Nephron (organoid): ENCODE measurements at regions not wholly inside any gene's neighbourhood (a gene's known extent, or its start where the extent isn't known, plus 50 kb on each side); places are given as distances from the start of the nearest gene placed in this dataset.

Experiments used
- H3K27ac Mint-ChIP-seq, 3 experiments: 2 replicates each; pipeline ENCODE4 v1.8.0; 2020; ENCODE audit warnings: mixed read lengths in 3 of 3, mild to moderate bottlenecking in 2 of 3, moderate library complexity in 1 of 3
- H3K27me3 Mint-ChIP-seq: 2 replicates; pipeline ENCODE4 v1.8.0; 2021; ENCODE audit warnings: low read depth, mild to moderate bottlenecking, moderate library complexity, mixed read lengths
- H3K36me3 Mint-ChIP-seq: 2 replicates; pipeline ENCODE4 v1.8.0; 2020; ENCODE audit warnings: low read depth, mixed read lengths
- H3K4me1 Mint-ChIP-seq: 2 replicates; pipeline ENCODE4 v1.8.0; 2020; ENCODE audit warnings: mixed read lengths
- H3K4me3 Mint-ChIP-seq, 3 experiments: 2 replicates each; pipeline ENCODE4 v1.8.0; 2020; ENCODE audit warnings: mild to moderate bottlenecking in 3 of 3, mixed read lengths in 3 of 3, moderate library complexity in 2 of 3
- H3K9me3 Mint-ChIP-seq: 2 replicates; pipeline ENCODE4 v1.8.0; 2020; ENCODE audit warnings: mixed read lengths
- TF ChIP-seq, protein P1 (sequence below), 3 experiments: fragments of 200-600 bp; sonication (generic); IDR thresholded peaks; one replicate each; pipeline ENCODE4 v1.5.0; 2021; ENCODE audit warnings: antibody characterized with exemption in 3 of 3; ENCODE audit not compliant: unreplicated experiment in 3 of 3

DNA sequence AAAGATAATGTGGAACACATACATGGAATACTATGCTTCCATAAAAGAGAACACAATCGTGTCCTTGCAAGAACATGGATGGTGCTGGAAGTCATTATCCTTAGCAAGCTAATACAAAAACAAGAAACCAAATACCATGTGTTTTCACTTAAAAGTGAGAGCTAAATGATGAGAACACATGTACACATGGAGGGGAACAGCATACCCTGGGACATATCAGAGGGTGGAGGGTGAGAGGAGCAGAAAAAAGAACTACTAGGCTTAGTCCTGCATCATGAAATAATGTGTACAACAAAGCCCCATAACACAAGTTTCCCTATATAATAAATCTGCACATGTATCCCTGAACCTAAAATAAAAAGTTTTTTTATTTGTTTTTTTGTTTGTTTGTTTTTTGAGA lies 855.5 kb upstream of the NUDT12 start:
- H3K4me1 Mint-ChIP-seq = no peaks in the 10 kb centered on the region
- TF ChIP-seq, protein P1, sequence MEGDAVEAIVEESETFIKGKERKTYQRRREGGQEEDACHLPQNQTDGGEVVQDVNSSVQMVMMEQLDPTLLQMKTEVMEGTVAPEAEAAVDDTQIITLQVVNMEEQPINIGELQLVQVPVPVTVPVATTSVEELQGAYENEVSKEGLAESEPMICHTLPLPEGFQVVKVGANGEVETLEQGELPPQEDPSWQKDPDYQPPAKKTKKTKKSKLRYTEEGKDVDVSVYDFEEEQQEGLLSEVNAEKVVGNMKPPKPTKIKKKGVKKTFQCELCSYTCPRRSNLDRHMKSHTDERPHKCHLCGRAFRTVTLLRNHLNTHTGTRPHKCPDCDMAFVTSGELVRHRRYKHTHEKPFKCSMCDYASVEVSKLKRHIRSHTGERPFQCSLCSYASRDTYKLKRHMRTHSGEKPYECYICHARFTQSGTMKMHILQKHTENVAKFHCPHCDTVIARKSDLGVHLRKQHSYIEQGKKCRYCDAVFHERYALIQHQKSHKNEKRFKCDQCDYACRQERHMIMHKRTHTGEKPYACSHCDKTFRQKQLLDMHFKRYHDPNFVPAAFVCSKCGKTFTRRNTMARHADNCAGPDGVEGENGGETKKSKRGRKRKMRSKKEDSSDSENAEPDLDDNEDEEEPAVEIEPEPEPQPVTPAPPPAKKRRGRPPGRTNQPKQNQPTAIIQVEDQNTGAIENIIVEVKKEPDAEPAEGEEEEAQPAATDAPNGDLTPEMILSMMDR (IDR thresholded peaks at IDR 0.05; ENCODE audit: unreplicated experiment in 3 of 3) = no peak
- H3K27me3 Mint-ChIP-seq = no peaks in the 10 kb centered on the region
- no peaks in the 10 kb centered on the region for H3K36me3 Mint-ChIP-seq
- no peak overlapping the region for H3K27ac Mint-ChIP-seq
- peaks cover 17% of the 10 kb centered on the region for H3K9me3 Mint-ChIP-seq
- H3K4me3 Mint-ChIP-seq = no peak overlapping the region

DNA sequence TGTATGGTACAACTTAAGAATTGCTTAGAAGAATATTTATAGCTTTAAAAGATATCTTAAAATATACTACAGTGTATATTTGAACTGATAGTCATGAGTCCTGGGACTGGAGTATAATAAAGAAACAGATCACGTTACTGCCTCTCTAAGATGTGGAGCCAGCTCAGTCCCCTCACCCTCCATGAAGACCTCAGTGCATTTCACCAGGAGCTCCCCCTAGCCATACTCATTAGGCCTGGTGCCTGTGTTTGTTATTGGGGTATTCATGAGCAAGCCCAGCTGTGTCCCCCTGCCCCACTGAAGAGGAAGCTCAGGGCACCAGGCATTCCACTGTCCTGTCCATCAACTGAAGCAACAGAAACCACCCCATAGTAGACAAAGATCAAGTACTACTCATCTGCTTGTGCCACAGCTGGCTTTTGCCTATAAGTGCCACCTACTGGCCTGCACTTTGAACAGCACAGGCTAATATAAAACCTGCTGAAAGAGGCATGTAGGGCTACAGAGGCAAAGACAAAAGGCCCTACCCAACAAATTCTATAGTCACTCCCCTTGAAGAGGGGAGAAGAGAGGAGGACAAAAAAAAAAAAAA lies 850.2 kb upstream of the NUDT12 start:
- TF ChIP-seq, protein P1 (IDR thresholded peaks at IDR 0.05; ENCODE audit: unreplicated experiment in 3 of 3) = peak in 1 of 3 experiments; percentile 45
- no peaks in the 10 kb centered on the region for H3K4me1 Mint-ChIP-seq
- H3K9me3 Mint-ChIP-seq = peaks cover 19% of the 10 kb centered on the region
- no peaks in the 10 kb centered on the region for H3K36me3 Mint-ChIP-seq
- no peak overlapping the region for H3K4me3 Mint-ChIP-seq
- H3K27ac Mint-ChIP-seq = no peak overlapping the region
- H3K27me3 Mint-ChIP-seq = no peaks in the 10 kb centered on the region

- no peaks in the 10 kb centered on the region for H3K4me1 Mint-ChIP-seq
- H3K27ac Mint-ChIP-seq = no peak overlapping the region
- TF ChIP-seq, protein P1 (IDR thresholded peaks at IDR 0.05; ENCODE audit: unreplicated experiment in 3 of 3) = no peak
- H3K4me3 Mint-ChIP-seq = no peak overlapping the region
- H3K27me3 Mint-ChIP-seq = no peaks in the 10 kb centered on the region
- H3K36me3 Mint-ChIP-seq = no peaks in the 10 kb centered on the region
- H3K9me3 Mint-ChIP-seq = peaks cover 28% of the 10 kb centered on the region
These were observed 838.4 kb upstream of the NUDT12 start for GRCh38 chr5:104400941-104401340.

DNA sequence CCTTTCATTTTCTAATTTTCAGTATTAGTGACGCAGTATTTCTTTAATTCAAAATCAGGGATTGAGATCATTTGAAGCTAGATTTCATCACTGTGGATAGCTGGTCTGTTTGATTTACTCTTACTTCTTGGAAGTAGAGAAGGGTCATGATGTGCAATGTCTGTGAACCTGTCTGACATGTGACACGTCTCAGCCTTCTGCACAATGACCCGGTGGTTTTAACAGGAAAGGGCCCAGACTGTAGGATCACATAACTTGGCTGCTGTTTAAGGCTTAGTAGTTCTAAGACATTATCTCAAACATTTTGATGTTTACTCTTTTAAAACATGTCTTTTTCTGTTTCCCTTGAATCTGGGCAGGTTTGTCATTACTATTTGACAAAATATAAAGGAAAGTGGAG lies 823.3 kb upstream of the NUDT12 start:
- Mint-ChIP-seq H3K27ac (no peak overlapping the region), H3K27me3 (no peaks in the 10 kb centered on the region), H3K4me1 (no peaks in the 10 kb centered on the region), H3K4me3 (no peak overlapping the region), H3K36me3 (no peaks in the 10 kb centered on the region), H3K9me3 (no peaks in the 10 kb centered on the region)
- TF ChIP-seq, protein P1 (IDR thresholded peaks at IDR 0.05; ENCODE audit: unreplicated experiment in 3 of 3) = no peak

DNA sequence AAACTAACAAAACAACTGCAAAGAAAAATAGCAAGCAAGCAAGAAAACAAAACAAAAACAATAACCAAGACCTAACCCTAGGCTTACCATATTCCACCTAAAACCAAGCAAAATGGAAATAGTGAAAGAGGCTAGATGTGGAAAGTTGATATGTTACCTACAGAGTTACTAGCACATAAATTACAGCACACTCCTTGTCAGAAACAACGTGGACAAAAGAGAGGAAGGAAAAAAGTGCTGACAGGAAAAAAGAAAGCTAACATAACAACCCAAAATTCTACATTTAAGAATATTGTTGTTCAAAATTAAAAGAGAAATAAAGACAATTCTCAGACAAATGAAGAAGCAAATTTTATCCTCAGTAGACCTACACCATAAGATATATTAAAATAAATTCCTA lies 812.8 kb upstream of the NUDT12 start:
- H3K4me1 Mint-ChIP-seq = no peaks in the 10 kb centered on the region
- H3K36me3 Mint-ChIP-seq = no peaks in the 10 kb centered on the region

DNA sequence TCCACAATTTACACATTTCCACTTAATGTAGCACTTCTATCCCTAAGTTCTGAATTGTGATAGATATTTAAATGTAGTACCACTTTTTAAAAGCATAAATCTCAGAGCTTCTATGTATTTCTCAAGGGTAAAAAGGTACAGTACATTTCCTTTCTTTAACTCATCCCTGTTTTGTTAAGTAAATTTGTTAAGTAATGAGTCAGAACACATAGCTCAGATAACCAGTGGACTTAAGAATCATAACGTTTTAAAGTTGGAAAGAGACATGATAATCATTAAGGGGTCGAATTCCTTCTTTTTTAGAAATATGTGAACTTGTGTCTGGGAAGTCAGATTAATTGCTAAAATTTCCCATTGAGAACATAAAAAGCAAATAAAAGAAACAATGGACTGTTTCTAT lies 810.2 kb upstream of the NUDT12 start:
- Mint-ChIP-seq H3K4me1 (no peaks in the 10 kb centered on the region), H3K9me3 (peaks cover 2% of the 10 kb centered on the region), H3K27ac (no peak overlapping the region), H3K4me3 (no peak overlapping the region), H3K27me3 (no peaks in the 10 kb centered on the region), H3K36me3 (no peaks in the 10 kb centered on the region)
- TF ChIP-seq, protein P1 (IDR thresholded peaks at IDR 0.05; ENCODE audit: unreplicated experiment in 3 of 3) = no peak

More for the DNA sequence above, 812.8 kb upstream of the NUDT12 start:
- no peak overlapping the region for H3K27ac Mint-ChIP-seq
- H3K27me3 Mint-ChIP-seq = no peaks in the 10 kb centered on the region
- TF ChIP-seq, protein P1 (IDR thresholded peaks at IDR 0.05; ENCODE audit: unreplicated experiment in 3 of 3) = no peak
- no peak overlapping the region for H3K4me3 Mint-ChIP-seq
- H3K9me3 Mint-ChIP-seq = peaks cover 3% of the 10 kb centered on the region
